Mesothelial cell of epicardium (in vitro differentiated cells): ENCODE measurements at regions not wholly inside any gene's neighbourhood (a gene's known extent, or its start where the extent isn't known, plus 50 kb on each side); places are given as distances from the start of the nearest gene placed in this dataset.

Source experiments
- DNase-seq, 2 experiments: peaks; one replicate each; pipeline ENCODE4 v3.0.0; 2021; ENCODE audit warnings: low spot score in 2 of 2; ENCODE audit not compliant: unreplicated experiment in 2 of 2
- H3K27ac Mint-ChIP-seq: 2 replicates; pipeline ENCODE4 v1.8.0; 2021; ENCODE audit warnings: mixed read lengths
- H3K27me3 Mint-ChIP-seq: 2 replicates; pipeline ENCODE4 v1.8.0; 2021; ENCODE audit warnings: low read depth, mixed read lengths
- H3K36me3 Mint-ChIP-seq: 2 replicates; pipeline ENCODE4 v1.8.0; 2021; ENCODE audit warnings: mixed read lengths
- H3K4me1 Mint-ChIP-seq: 2 replicates; pipeline ENCODE4 v1.8.0; 2021; ENCODE audit warnings: mixed read lengths
- H3K4me3 Mint-ChIP-seq: 2 replicates; pipeline ENCODE4 v1.8.0; 2021; ENCODE audit warnings: mild to moderate bottlenecking, moderate library complexity, mixed read lengths
- H3K9me3 Mint-ChIP-seq: 2 replicates; pipeline ENCODE4 v1.8.0; 2021; ENCODE audit warnings: mixed read lengths
- TF ChIP-seq, protein P1 (sequence below): fragments of 200-600 bp; sonication (generic); IDR thresholded peaks from one replicate; pipeline ENCODE4 v1.5.0; 2021; ENCODE audit warnings: antibody characterized with exemption; ENCODE audit not compliant: unreplicated experiment

GRCh38 chr2:13546131-13546530 is 829.4 kb downstream of the TRIB2 start:
- no peaks in the 10 kb centered on the region for H3K4me1 Mint-ChIP-seq
- TF ChIP-seq, protein P1, sequence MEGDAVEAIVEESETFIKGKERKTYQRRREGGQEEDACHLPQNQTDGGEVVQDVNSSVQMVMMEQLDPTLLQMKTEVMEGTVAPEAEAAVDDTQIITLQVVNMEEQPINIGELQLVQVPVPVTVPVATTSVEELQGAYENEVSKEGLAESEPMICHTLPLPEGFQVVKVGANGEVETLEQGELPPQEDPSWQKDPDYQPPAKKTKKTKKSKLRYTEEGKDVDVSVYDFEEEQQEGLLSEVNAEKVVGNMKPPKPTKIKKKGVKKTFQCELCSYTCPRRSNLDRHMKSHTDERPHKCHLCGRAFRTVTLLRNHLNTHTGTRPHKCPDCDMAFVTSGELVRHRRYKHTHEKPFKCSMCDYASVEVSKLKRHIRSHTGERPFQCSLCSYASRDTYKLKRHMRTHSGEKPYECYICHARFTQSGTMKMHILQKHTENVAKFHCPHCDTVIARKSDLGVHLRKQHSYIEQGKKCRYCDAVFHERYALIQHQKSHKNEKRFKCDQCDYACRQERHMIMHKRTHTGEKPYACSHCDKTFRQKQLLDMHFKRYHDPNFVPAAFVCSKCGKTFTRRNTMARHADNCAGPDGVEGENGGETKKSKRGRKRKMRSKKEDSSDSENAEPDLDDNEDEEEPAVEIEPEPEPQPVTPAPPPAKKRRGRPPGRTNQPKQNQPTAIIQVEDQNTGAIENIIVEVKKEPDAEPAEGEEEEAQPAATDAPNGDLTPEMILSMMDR, result no peak
- no peak overlapping the region for H3K27ac Mint-ChIP-seq
- no peaks in the 10 kb centered on the region for H3K9me3 Mint-ChIP-seq
- no peak overlapping the region for H3K4me3 Mint-ChIP-seq
- no peaks in the 10 kb centered on the region for H3K36me3 Mint-ChIP-seq
- no peak for DNase-seq
- no peaks in the 10 kb centered on the region for H3K27me3 Mint-ChIP-seq

DNA sequence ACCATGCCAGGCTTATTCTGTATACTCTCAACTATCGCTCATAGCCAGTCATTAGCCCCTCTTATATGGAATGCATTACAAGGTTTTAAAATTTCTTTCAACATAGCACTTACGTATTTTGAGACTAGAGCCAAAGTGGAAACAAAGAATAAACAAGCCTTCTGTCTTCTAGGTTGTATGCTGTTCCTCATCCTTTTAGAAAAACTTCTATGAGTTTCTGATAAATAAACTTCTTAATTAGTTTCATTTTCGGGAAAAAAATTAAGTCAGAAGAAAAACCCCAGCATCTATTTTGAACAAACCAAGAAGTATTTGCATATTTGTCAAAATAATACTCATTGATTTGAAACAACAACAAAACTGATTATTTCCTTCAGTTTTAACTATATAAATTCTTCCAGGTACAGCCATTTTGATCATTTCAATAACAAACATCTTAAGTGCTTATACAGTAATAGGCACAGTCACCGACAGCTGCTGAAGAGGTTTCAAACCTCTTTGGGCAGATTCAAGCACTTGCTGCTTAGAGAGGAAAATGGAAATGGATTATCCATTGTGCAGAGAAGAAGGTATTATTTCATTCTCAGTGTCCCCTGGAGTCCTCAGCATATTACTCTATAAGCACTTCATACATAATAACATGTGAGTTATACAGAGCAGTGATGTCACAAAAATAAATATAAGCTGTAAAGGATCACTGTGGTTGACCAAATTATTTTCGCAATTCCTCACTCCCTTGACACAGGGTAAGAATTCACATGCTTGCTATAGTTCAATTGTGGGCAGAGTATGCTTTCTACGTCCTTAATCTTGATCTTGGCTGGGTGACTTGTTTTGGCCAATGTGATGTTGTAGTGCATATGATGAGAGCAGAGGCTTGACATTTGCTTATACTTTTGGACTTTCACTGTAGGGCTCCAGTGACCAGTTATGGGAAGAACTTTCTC is 833.8 kb downstream of the TRIB2 start:
- TF ChIP-seq, protein P1, result no peak
- Mint-ChIP-seq H3K27ac (no peak overlapping the region), H3K4me3 (no peak overlapping the region), H3K9me3 (no peaks in the 10 kb centered on the region), H3K36me3 (no peaks in the 10 kb centered on the region), H3K27me3 (no peaks in the 10 kb centered on the region), H3K4me1 (no peaks in the 10 kb centered on the region)
- DNase-seq, result no peak

DNA sequence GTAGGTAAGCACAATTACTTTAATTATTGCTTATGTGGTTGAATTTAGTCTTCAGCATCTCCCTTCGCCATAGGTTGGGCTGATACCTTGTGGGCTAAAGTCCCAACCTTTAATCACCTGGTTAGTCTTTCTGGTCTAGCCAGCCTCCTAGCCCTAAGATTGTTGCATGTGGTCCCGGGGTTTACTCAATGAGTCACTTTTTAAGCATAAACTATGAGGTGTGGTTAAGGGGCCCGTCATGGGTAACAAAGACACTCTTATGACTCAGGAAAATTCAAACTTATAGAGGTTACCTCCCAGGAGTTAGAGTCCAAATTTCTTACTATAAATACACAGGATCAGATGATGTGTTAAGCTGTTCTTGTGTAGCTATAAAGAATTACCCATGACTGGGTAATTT is 841.6 kb downstream of the TRIB2 start:
- H3K36me3 Mint-ChIP-seq, result no peaks in the 10 kb centered on the region
- no peak for DNase-seq
- peaks cover 1% of the 10 kb centered on the region for H3K27me3 Mint-ChIP-seq
- H3K4me1 Mint-ChIP-seq, result no peaks in the 10 kb centered on the region
- H3K4me3 Mint-ChIP-seq, result no peak overlapping the region
- H3K27ac Mint-ChIP-seq, result no peak overlapping the region
- no peaks in the 10 kb centered on the region for H3K9me3 Mint-ChIP-seq
- TF ChIP-seq, protein P1, result no peak

GRCh38 chr2:13560322-13560721 is 843.6 kb downstream of the TRIB2 start:
- Mint-ChIP-seq H3K27ac (no peak overlapping the region), H3K4me1 (no peaks in the 10 kb centered on the region), H3K9me3 (no peaks in the 10 kb centered on the region), H3K36me3 (no peaks in the 10 kb centered on the region), H3K27me3 (peaks cover 1% of the 10 kb centered on the region), H3K4me3 (no peak overlapping the region)
- TF ChIP-seq, protein P1, result no peak
- no peak for DNase-seq

DNA sequence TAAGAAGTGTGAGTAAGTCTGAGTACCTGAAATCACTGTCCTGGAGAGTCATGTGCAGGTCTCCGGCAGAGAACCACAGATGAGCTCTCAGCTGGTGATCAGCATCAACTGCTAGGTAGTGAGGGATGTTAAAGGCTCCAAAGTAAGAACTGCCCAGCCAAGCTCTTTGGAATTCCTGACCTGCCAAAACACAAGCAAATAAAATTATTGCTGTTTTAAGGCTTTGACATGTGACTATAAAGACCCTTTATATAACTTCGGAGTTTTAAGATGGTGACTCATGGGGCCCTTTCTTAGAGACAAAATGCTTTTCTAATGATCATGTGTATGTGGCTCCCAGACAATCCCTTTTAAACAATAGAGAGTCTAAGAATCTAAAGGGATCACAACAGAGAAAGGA is 855.7 kb downstream of the TRIB2 start:
- H3K27me3 Mint-ChIP-seq, result peaks cover 7% of the 10 kb centered on the region
- no peaks in the 10 kb centered on the region for H3K4me1 Mint-ChIP-seq
- H3K36me3 Mint-ChIP-seq, result no peaks in the 10 kb centered on the region
- TF ChIP-seq, protein P1, result no peak
- no peak for DNase-seq
- no peaks in the 10 kb centered on the region for H3K9me3 Mint-ChIP-seq
- no peak overlapping the region for H3K27ac Mint-ChIP-seq
- no peak overlapping the region for H3K4me3 Mint-ChIP-seq
